Tibial nerve (tissue), 4 donors: ENCODE measurements at regions not wholly inside any gene's neighbourhood (a gene's known extent, or its start where the extent isn't known, plus 50 kb on each side); places are given as distances from the start of the nearest gene placed in this dataset.
"Not testable (repeated sequence)": the region's sequence is repeated elsewhere in the genome, so short reads cannot be mapped to it uniquely, and the experiment has no call there.

ENCODE experiments used
- DNase-seq, 2 donors: peaks; one replicate each; pipeline ENCODE4 v3.0.0-alpha.2; 2019; ENCODE audit warnings: low spot score in 2 of 2
- H3K27ac ChIP-seq, 4 donors: fragments of 200-600 bp; sonication (generic) in 3 of 4; one replicate each; pipeline ENCODE4 v1.5.1; 2017 to 2019; ENCODE audit warnings: mild to moderate bottlenecking in 1 of 4
- H3K27me3 ChIP-seq, 2 donors: fragments of 200-600 bp; sonication (generic) in 1 of 2; one replicate each; pipeline versions ENCODE4 v1.5.1 to v1.6.0; 2017 to 2019
- H3K36me3 ChIP-seq, 3 donors: fragments of 200-600 bp; sonication (generic); one replicate each; pipeline ENCODE4 v1.5.1; 2018 to 2019
- H3K4me1 ChIP-seq, 4 donors: fragments of 200-600 bp; sonication (generic) in 3 of 4; one replicate each; pipeline ENCODE4 v1.5.1; 2017 to 2019
- H3K4me3 ChIP-seq, 4 donors: fragments of 200-600 bp; sonication (generic) in 3 of 4; one replicate each; pipeline ENCODE4 v1.5.1; 2017 to 2019; ENCODE audit warnings: mild to moderate bottlenecking in 1 of 4, moderate library complexity in 1 of 4
- H3K9me3 ChIP-seq, 4 donors: fragments of 200-600 bp; sonication (generic) in 3 of 4; one replicate each; pipeline ENCODE4 v1.5.1; 2017 to 2019
- EP300 ChIP-seq, 2 donors: sonication (generic); formaldehyde crosslinking; IDR thresholded peaks; one replicate each; pipeline ENCODE4 v1.6.1; 2017; ENCODE audit warnings: antibody characterized with exemption in 2 of 2, mild to moderate bottlenecking in 1 of 2
- POLR2A ChIP-seq, 2 donors: fragments of 450-650 bp; IDR thresholded peaks; one replicate each; pipeline ENCODE4 v1.6.1; 2017; ENCODE audit warnings: antibody characterized with exemption in 2 of 2, mild to moderate bottlenecking in 2 of 2, moderate library complexity in 2 of 2
- WGBS, 2 donors: methylation state at CpG; one replicate each; pipeline ENCODE4 v1.1.5; 2018; 5-methylcytosine and 5-hydroxymethylcytosine counted together
- TF ChIP-seq, protein P1 (sequence below), 5 experiments: fragments of 200-600 bp in 3 of 5; fragments of 450-650 bp in 2 of 5; sonication (generic) in 3 of 5; IDR thresholded peaks; one replicate each; pipeline ENCODE4 v1.5.1; 2016 to 2019; ENCODE audit warnings: antibody characterized with exemption in 5 of 5, mild to moderate bottlenecking in 3 of 5, moderate library complexity in 2 of 5

DNA sequence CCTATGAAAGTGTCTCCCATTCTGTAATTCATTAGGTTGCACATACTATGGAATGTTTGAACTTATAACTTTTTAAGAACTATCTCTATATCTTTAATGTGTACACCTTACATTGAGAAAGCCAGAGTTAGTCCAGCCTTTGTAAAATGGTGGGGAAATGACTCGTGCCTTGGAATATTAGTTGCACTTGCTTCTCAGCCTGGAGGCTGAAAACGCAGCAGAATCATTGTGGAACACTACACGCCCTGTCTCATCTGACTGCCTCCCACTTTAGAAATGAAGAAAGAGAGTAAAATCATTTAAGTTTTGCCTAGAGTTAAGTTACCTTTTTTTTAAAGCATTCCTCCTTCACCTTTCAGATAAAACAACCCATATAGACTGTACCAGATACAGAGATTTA, 90.7 kb upstream of the WSB1 start:
- H3K4me1 ChIP-seq, result no peaks in the 10 kb centered on the region
- no peak for DNase-seq
- H3K4me3 ChIP-seq, result no peak overlapping the region
- 71 to 75% methylated on average over 3 of the region's 3 CpGs for WGBS, 2 donors
- H3K36me3 ChIP-seq, result no peaks in the 10 kb centered on the region
- TF ChIP-seq, protein P1, sequence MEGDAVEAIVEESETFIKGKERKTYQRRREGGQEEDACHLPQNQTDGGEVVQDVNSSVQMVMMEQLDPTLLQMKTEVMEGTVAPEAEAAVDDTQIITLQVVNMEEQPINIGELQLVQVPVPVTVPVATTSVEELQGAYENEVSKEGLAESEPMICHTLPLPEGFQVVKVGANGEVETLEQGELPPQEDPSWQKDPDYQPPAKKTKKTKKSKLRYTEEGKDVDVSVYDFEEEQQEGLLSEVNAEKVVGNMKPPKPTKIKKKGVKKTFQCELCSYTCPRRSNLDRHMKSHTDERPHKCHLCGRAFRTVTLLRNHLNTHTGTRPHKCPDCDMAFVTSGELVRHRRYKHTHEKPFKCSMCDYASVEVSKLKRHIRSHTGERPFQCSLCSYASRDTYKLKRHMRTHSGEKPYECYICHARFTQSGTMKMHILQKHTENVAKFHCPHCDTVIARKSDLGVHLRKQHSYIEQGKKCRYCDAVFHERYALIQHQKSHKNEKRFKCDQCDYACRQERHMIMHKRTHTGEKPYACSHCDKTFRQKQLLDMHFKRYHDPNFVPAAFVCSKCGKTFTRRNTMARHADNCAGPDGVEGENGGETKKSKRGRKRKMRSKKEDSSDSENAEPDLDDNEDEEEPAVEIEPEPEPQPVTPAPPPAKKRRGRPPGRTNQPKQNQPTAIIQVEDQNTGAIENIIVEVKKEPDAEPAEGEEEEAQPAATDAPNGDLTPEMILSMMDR (IDR thresholded peaks at IDR 0.05), result no peak
- TF ChIP-seq POLR2A (IDR thresholded peaks at IDR 0.05), result no peak
- TF ChIP-seq EP300 (IDR thresholded peaks at IDR 0.05), result no peak
- peaks cover 0 to 5% (median 0%) of the 10 kb centered on the region in 4 donors for H3K9me3 ChIP-seq
- no peaks in the 10 kb centered on the region for H3K27me3 ChIP-seq
- no peak overlapping the region for H3K27ac ChIP-seq

DNA sequence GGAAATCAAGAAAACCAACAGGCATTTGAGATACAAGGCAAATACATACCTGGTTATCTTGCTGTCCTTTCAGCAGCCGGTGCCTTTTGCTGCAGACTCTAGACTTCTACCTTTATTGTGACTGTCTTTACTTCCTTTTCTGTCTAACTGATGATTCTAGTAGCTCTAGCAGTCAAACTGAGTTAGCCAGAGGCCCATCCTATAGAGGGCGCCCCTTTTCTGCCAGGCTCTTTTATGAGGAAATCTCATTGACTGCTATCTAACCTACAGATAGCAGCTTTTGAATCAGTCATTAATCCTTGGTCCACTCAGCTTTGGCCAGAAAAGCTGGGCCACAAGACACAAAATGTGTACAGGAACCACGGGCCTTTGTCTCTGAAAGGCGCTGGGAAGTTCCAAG, 87.5 kb upstream of the WSB1 start:
- Histone ChIP-seq H3K4me3 (no peak overlapping the region), H3K9me3 (peaks cover 0 to 5% (median 0%) of the 10 kb centered on the region in 4 donors), H3K27me3 (no peaks in the 10 kb centered on the region), H3K4me1 (no peaks in the 10 kb centered on the region), H3K27ac (no peak overlapping the region), H3K36me3 (no peaks in the 10 kb centered on the region)
- DNase-seq, result no peak
- WGBS, 2 donors, result 53 to 55% methylated on average over 4 of the region's 4 CpGs
- TF ChIP-seq, protein P1 (IDR thresholded peaks at IDR 0.05), result peak in 1 of 5 experiments; percentile 4
- no peak for TF ChIP-seq POLR2A (IDR thresholded peaks at IDR 0.05)

DNA sequence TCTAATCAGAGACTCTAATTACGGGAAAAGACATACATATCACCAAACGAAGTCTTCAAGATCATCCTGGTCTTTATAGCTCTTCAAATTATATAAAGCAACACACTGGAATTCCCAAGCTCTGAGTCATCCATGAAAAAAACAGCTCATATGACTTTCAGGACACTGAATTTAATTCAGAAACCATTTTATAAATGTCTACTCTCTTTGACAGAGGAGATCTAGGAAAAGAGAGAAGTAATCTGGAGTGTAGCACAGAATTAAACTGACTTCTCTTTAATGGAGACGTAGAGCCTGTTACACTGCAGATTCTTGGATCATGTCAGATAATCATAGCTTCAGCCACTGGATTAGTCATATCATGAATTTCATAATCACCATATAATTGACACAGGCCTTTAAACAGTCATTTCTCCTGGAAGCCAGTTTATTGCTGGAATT, 86.8 kb upstream of the WSB1 start:
- H3K9me3 ChIP-seq, result peaks cover 0 to 5% (median 0%) of the 10 kb centered on the region in 4 donors
- H3K4me3 ChIP-seq, result no peak overlapping the region
- DNase-seq, result no peak
- no peak overlapping the region for H3K27ac ChIP-seq
- no peaks in the 10 kb centered on the region for H3K27me3 ChIP-seq
- no peak for TF ChIP-seq EP300 (IDR thresholded peaks at IDR 0.05)
- TF ChIP-seq, protein P1 (IDR thresholded peaks at IDR 0.05), result no peak
- TF ChIP-seq POLR2A (IDR thresholded peaks at IDR 0.05), result no peak
- no peaks in the 10 kb centered on the region for H3K4me1 ChIP-seq
- H3K36me3 ChIP-seq, result no peaks in the 10 kb centered on the region
- WGBS, 2 donors, result 43 to 51% methylated on average over 3 of the region's 3 CpGs

DNA sequence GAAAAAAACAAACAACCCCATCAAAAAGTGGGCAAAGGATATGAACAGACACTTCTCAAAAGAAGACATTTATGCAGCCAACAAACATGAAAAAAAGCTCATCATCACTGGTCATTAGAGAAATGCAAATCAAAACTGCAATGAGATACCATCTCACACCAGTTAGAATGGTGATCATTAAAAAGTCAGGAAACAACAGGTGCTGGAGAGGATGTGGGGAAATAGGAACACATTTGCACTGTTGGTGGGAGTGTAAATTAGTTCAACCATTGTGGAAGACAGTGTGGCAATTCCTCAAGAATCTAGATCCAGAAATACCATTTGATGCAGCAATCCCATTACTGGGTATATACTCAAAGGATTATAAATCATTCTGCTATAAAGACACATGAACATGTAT, 85.5 kb upstream of the WSB1 start:
- not testable (repeated sequence) for H3K27me3 ChIP-seq, H3K9me3 ChIP-seq, H3K4me3 ChIP-seq, DNase-seq, H3K36me3 ChIP-seq, H3K27ac ChIP-seq, H3K4me1 ChIP-seq

DNA sequence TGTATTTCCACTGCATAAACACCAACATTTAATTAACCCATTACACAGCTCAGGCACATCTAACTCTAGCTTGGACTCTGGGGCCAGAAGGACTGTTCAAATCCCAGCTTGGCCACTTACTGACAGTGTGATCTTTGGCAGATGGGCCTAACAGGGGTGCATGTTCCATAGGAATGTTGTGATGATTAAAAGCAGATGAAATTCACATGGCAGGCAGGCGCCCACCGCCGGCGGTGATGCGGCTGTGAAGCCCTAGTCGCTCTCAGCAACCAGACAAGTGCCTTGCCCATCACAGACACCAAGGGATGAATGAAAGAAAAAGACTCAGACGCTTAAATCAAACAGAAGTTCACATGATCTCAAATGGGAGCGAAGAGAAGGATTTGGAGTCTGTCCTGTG, 84.6 kb upstream of the WSB1 start:
- H3K9me3 ChIP-seq, result peaks cover 0 to 6% (median 0%) of the 10 kb centered on the region in 4 donors
- no peaks in the 10 kb centered on the region for H3K4me1 ChIP-seq
- no peak overlapping the region for H3K4me3 ChIP-seq
- TF ChIP-seq, protein P1 (IDR thresholded peaks at IDR 0.05), result no peak
- TF ChIP-seq EP300 (IDR thresholded peaks at IDR 0.05) (no peak), POLR2A (IDR thresholded peaks at IDR 0.05) (no peak)
- DNase-seq, result no peak
- no peak overlapping the region for H3K27ac ChIP-seq
- H3K36me3 ChIP-seq, result no peaks in the 10 kb centered on the region
- 85% methylated on average over 8 of the region's 8 CpGs; no CpG with 5 or more reads in 1 of the 2 donors for WGBS, 2 donors
- no peaks in the 10 kb centered on the region for H3K27me3 ChIP-seq

DNA sequence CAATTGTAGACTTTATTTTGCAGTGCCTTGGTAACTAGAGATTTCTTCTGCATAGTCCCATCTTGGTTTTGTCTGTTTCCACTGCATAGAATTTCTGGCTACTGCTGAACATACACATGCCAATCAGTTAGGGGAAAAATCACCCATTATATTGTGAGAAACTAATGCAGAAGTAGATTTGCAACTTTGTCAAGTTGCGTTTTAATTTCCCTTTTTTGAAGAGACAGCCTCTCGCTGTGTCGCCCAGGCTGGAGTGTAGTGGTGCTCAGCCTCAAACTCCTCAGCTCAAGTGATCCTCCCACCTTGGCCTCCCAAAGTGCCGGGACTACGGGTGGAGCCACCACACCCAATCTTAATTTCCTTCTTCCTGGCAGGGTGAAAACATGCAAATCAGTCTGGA, 83.1 kb upstream of the WSB1 start:
- not testable (repeated sequence) for H3K4me3 ChIP-seq, H3K36me3 ChIP-seq, H3K4me1 ChIP-seq, H3K27ac ChIP-seq, H3K27me3 ChIP-seq, DNase-seq
- H3K9me3 ChIP-seq, result peaks cover 0 to 17% (median 0%) of the 10 kb centered on the region in 4 donors
- 86% methylated on average over 5 of the region's 5 CpGs; no CpG with 5 or more reads in 1 of the 2 donors for WGBS, 2 donors
